ENCODE measurements at regions not wholly inside any gene's neighbourhood (a gene's known extent, or its start where the extent isn't known, plus 50 kb on each side); places are given as distances from the start of the nearest gene placed in this dataset.
A peak's percentile ranks its signal among the peaks of the same experiment; 100 is the strongest.
"Not testable (repeated sequence)": the region's sequence is repeated elsewhere in the genome, so short reads cannot be mapped to it uniquely, and the experiment has no call there.

GRCh38 chr9:41075671-41076070 is 52.8 kb downstream of the FOXD4L6 start:
- CTCF ChIA-PET; H3K36me3 Mint-ChIP-seq (ENCODE audit: low read depth); POLR2A ChIA-PET; intact Hi-C loops (cut with micrococcal nuclease); H3K4me3 Mint-ChIP-seq; ATAC-seq; DNase-seq; H3K4me1 Mint-ChIP-seq (ENCODE audit: low read depth); H3K9me3 Mint-ChIP-seq; H3K27ac Mint-ChIP-seq: not testable (repeated sequence)
- H3K27me3 Mint-ChIP-seq: peaks cover 31% of the 10 kb centered on the region

DNA sequence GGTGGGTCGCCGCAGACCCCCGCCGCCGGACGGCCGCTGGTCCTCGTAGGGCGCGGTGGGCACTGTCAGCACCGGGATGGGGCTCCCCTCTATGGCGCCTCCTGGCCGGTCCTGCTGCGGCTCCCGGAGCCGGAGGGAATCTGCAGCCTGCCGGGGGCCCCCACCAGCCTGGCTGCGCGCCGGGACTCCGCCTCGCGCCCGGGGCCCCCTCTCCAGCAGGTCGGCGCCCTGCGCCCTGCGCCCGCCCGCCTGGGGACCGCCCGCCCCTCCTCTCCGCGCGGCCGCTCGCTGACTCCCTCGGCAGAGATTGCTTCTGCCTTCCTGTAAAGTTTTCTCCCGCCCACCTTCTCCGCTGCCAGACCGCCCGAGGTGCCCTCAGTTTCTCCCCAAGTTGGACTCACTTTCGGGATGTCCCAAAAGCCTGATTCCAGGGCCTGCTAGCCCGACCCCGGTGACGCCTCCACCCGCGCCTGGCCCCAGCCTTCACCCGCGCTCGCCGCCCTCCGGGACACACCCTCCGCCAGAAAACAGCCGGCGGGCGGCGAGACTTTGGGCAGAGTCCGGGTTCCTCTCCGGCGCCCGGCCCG is 54.0 kb downstream of the FOXD4L6 start:
- peak overlapping the region; percentile 54 for H3K4me3 Mint-ChIP-seq

DNA sequence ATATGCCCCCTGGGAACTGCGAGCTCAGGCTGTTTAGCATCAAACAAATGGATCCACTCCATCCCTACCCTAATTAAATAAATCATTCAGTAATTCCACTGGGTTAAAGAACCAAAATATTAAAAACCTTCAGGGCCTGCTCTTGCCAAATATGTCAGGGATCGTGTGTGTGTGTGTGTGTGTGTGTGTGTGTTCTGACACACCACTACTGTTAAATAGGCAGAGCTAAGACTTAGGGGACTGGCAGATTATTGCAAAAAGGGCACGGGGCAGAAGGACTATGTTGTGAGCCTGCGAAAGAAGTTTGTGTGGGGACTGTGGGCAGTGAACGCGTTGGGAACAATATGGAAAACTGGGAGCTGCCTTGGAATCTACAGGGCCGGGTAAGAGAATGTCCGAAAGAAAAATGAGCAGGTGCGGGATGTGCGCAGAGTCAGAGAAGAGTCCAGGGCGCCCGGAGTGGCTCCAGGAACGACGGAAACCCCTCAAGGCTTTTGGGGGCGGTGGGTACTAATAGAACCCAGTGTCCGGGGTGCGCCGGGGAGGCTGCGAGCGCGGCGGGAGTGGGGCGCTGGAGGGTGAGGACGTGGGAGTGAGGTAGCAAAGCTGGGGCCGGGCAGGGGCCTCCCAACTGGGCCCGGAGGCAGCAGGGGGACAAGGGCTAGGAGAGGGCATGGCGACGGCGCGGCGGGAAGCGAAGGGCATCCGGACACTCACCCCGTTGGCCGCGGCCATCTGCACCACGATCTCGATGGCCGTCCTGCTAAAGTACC is 54.8 kb downstream of the FOXD4L6 start:
- not testable (repeated sequence) for H3K9me3 Mint-ChIP-seq, ATAC-seq
- peak overlapping the region; percentile 46 for H3K4me3 Mint-ChIP-seq

More for the DNA sequence above, 54.0 kb downstream of the FOXD4L6 start:
- H3K4me1 Mint-ChIP-seq (ENCODE audit: low read depth); H3K9me3 Mint-ChIP-seq; intact Hi-C loops (cut with micrococcal nuclease); H3K27ac Mint-ChIP-seq; H3K36me3 Mint-ChIP-seq (ENCODE audit: low read depth); CTCF ChIA-PET: not testable (repeated sequence)
- H3K27me3 Mint-ChIP-seq: peaks cover 31% of the 10 kb centered on the region
- ATAC-seq (peak; percentile 75), DNase-seq (peak; percentile 15)
- POLR2A ChIA-PET: interaction anchor here (0.6 kb wide), 1 partner anchor 26 kb away, joined by 3 read pairs; no protein-coding TSS in a partner anchor

GRCh38 chr9:41064125-41064795 is 64.2 kb downstream of the FOXD4L6 start:
- H3K4me1 Mint-ChIP-seq (ENCODE audit: low read depth); H3K9me3 Mint-ChIP-seq; intact Hi-C loops (cut with micrococcal nuclease); H3K27me3 Mint-ChIP-seq; H3K36me3 Mint-ChIP-seq (ENCODE audit: low read depth): not testable (repeated sequence)
- Mint-ChIP-seq H3K27ac (peak overlapping the region; percentile 42), H3K4me3 (peak overlapping the region; percentile 38)
- POLR2A ChIA-PET: interaction anchor here (0.7 kb wide), 1 partner anchor 73 kb away, joined by 3 read pairs; no protein-coding TSS in a partner anchor
- CTCF ChIA-PET: interaction anchor here (0.9 kb wide), 1 partner anchor 73 kb away, joined by 3 read pairs; no protein-coding TSS in a partner anchor
- ATAC-seq: peak; percentile 94
- DNase-seq: peak; percentile 73

More for the DNA sequence above, 54.8 kb downstream of the FOXD4L6 start:
- POLR2A ChIA-PET; DNase-seq; CTCF ChIA-PET; H3K36me3 Mint-ChIP-seq (ENCODE audit: low read depth); H3K4me1 Mint-ChIP-seq (ENCODE audit: low read depth); H3K27ac Mint-ChIP-seq; intact Hi-C loops (cut with micrococcal nuclease): not testable (repeated sequence)
- H3K27me3 Mint-ChIP-seq: peaks cover 31% of the 10 kb centered on the region

DNA sequence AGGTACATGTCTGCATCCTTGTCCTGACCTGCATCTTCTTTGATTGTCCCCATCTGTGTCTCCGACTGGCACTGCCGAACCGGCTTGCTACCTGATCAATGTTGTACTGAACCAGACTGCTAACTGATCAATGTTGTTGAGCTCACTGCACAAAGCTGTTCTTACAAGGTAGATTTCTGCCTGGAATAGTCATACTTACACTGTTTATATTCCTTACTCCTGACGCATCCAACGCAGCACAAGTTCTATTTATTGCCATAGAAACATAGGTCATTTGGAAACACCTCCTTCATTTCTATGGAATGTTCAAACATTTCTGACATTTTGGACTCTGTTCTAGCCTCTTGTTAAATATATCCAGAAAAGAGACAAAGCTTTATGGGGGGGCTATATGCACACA is 65.2 kb downstream of the FOXD4L6 start:
- H3K27ac Mint-ChIP-seq; H3K36me3 Mint-ChIP-seq (ENCODE audit: low read depth); H3K4me3 Mint-ChIP-seq; H3K4me1 Mint-ChIP-seq (ENCODE audit: low read depth); H3K27me3 Mint-ChIP-seq; intact Hi-C loops (cut with micrococcal nuclease); POLR2A ChIA-PET; H3K9me3 Mint-ChIP-seq; DNase-seq; ATAC-seq; CTCF ChIA-PET: not testable (repeated sequence)

- H3K9me3 Mint-ChIP-seq; H3K27me3 Mint-ChIP-seq; H3K4me1 Mint-ChIP-seq (ENCODE audit: low read depth); CTCF ChIA-PET; ATAC-seq; DNase-seq; H3K4me3 Mint-ChIP-seq; H3K27ac Mint-ChIP-seq; intact Hi-C loops (cut with micrococcal nuclease); POLR2A ChIA-PET; H3K36me3 Mint-ChIP-seq (ENCODE audit: low read depth): not testable (repeated sequence)
Measured at GRCh38 chr9:41059603-41060002, 68.9 kb downstream of the FOXD4L6 start.

DNA sequence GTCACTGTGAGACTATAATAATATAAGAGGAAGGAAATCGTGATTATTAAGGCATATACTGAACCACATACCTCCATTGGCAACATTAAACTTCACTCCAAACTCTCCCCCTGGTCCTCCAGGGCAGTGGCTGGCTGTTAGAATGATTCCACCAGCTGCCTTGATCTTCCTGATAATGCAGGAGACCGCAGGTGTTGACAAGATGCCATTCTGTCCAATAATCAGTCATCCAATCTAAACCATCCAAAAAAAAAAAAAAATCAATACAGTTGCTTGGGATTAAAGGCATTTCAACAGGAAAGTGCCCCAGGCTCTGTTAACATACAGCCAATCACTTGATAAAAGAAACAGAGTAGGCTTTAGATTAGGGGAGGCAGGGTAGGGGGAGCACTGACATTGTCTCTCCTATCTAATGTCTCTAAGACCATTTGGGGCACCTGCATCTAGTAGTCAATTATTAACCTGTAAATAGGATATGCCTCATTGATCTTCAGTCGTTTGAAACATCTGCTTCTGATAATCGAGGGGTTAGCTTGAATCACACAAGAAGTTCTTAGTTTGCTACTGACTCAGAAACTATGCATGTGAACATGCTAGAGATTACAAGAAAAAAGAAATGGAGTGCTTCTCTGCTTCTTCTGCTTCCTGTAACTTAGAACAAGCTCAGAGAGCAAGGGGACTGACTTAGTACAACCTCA is 74.7 kb downstream of the FOXD4L6 start:
- not testable (repeated sequence) for H3K4me1 Mint-ChIP-seq (ENCODE audit: low read depth)

GRCh38 chr9:41048672-41049071 is 79.8 kb downstream of the FOXD4L6 start:
- H3K27ac Mint-ChIP-seq; H3K36me3 Mint-ChIP-seq (ENCODE audit: low read depth); H3K27me3 Mint-ChIP-seq; intact Hi-C loops (cut with micrococcal nuclease); H3K4me3 Mint-ChIP-seq; ATAC-seq; DNase-seq; CTCF ChIA-PET; H3K9me3 Mint-ChIP-seq; H3K4me1 Mint-ChIP-seq (ENCODE audit: low read depth): not testable (repeated sequence)
- POLR2A ChIA-PET: interaction anchor here (0.5 kb wide), 1 partner anchor 26 kb away, joined by 3 read pairs; no protein-coding TSS in a partner anchor

More for the DNA sequence above, 74.7 kb downstream of the FOXD4L6 start:
- POLR2A ChIA-PET; H3K4me3 Mint-ChIP-seq; H3K27ac Mint-ChIP-seq; H3K27me3 Mint-ChIP-seq; H3K36me3 Mint-ChIP-seq (ENCODE audit: low read depth); H3K9me3 Mint-ChIP-seq; ATAC-seq; CTCF ChIA-PET; DNase-seq; intact Hi-C loops (cut with micrococcal nuclease): not testable (repeated sequence)

DNA sequence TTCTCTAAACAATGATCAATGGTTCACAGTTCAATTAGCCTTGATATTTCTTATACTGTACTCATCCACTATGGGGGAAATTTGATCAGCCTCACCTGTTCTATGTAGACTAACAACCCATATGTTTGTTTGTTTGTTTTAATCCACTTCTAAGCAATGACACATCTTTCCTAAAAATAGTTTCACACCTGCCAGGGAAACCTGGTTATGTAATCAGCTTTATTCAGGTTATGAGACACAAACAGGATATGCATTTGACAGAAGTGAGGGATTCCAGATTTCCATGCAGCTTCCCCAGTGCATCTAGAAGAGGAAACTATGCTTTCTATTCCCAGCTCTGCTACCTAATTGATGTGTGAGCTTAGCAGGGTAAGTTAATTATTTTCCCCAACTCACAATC is 80.7 kb downstream of the FOXD4L6 start:
- H3K4me1 Mint-ChIP-seq (ENCODE audit: low read depth); CTCF ChIA-PET; H3K36me3 Mint-ChIP-seq (ENCODE audit: low read depth); intact Hi-C loops (cut with micrococcal nuclease); H3K27ac Mint-ChIP-seq; ATAC-seq; H3K9me3 Mint-ChIP-seq; DNase-seq; H3K4me3 Mint-ChIP-seq; H3K27me3 Mint-ChIP-seq: not testable (repeated sequence)
- POLR2A ChIA-PET: interaction anchor here (0.7 kb wide), 1 partner anchor 138 kb away, joined by 3 read pairs; no protein-coding TSS in a partner anchor

DNA sequence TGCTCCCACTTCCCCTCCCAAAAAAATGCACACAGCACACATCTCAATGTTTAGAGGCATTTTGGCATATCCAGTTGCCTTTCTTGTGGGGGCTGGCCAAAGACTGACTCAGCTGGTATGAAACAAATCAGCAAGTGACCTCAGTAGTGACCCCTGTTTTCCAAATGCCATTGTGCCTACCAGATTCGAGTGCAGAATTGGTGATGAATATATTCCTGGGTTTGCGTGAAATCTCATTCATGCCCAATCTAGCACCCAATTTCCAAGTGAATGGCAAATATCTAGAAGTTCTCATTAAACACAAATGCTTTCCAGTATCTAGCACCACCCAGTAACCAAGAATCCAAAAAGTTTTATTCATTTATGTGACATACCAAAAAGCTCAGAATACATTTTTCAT is 83.6 kb downstream of the FOXD4L6 start:
- DNase-seq; intact Hi-C loops (cut with micrococcal nuclease); H3K36me3 Mint-ChIP-seq (ENCODE audit: low read depth); H3K27ac Mint-ChIP-seq; H3K9me3 Mint-ChIP-seq; H3K4me1 Mint-ChIP-seq (ENCODE audit: low read depth); H3K4me3 Mint-ChIP-seq; CTCF ChIA-PET; ATAC-seq; H3K27me3 Mint-ChIP-seq; POLR2A ChIA-PET: not testable (repeated sequence)

GRCh38 chr9:41043433-41043832 is 85.0 kb downstream of the FOXD4L6 start:
- POLR2A ChIA-PET; ATAC-seq; DNase-seq; H3K9me3 Mint-ChIP-seq; intact Hi-C loops (cut with micrococcal nuclease); H3K27ac Mint-ChIP-seq; H3K36me3 Mint-ChIP-seq (ENCODE audit: low read depth); H3K4me3 Mint-ChIP-seq; H3K4me1 Mint-ChIP-seq (ENCODE audit: low read depth); H3K27me3 Mint-ChIP-seq; CTCF ChIA-PET: not testable (repeated sequence)
